CD14-positive monocyte (primary cell): ENCODE measurements at regions not wholly inside any gene's neighbourhood (a gene's known extent, or its start where the extent isn't known, plus 50 kb on each side); places are given as distances from the start of the nearest gene placed in this dataset.

Source experiments
- DNase-seq, 3 donors: peaks; one replicate each; pipeline ENCODE4 v3.0.0-alpha.2; 2011 to 2022
- H2AFZ ChIP-seq: 2 replicates; pipeline ENCODE4 v1.6.0; 2012; ENCODE audit warnings: mild to moderate bottlenecking, low read depth, low read length, inconsistent platforms; ENCODE audit not compliant: insufficient read depth, poor library complexity, severe bottlenecking
- H3K27ac ChIP-seq, 2 donors: 1 replicate in 1 of 2; 2 replicates in 1 of 2; pipeline ENCODE4 v1.5.1; 2012 to 2013; ENCODE audit warnings: low read length in 2 of 2, control low read depth in 1 of 2, inconsistent platforms in 1 of 2, low read depth in 1 of 2, mild to moderate bottlenecking in 1 of 2
- H3K27me3 ChIP-seq, 2 donors: one replicate each; pipeline versions ENCODE4 v1.6.0 to v1.6.1; 2011 to 2013; ENCODE audit warnings: low read length in 2 of 2; ENCODE audit not compliant: control insufficient read depth in 2 of 2, insufficient read depth in 2 of 2
- H3K36me3 ChIP-seq, 2 donors: replicated peaks in 1 of 2; 1 replicate in 1 of 2; 2 replicates in 1 of 2; pipeline versions ENCODE4 v1.5.1 to v1.6.1; 2012 to 2013; ENCODE audit warnings: low read length in 2 of 2, control low read depth in 1 of 2, inconsistent platforms in 1 of 2, mild to moderate bottlenecking in 1 of 2; ENCODE audit not compliant: insufficient read depth in 2 of 2, control insufficient read depth in 1 of 2
- H3K4me1 ChIP-seq, 2 donors: 1 replicate in 1 of 2; 2 replicates in 1 of 2; pipeline versions ENCODE4 v1.5.1 to v1.6.1; 2012 to 2013; ENCODE audit warnings: low read length in 2 of 2, control low read depth in 1 of 2, inconsistent platforms in 1 of 2, mild to moderate bottlenecking in 1 of 2, moderate library complexity in 1 of 2; ENCODE audit not compliant: insufficient read depth in 2 of 2, control insufficient read depth in 1 of 2
- H3K4me2 ChIP-seq: replicated peaks from 2 replicates; pipeline ENCODE3; 2012; ENCODE audit warnings: low read length, moderate library complexity, mild to moderate bottlenecking; ENCODE audit not compliant: poor library complexity, severe bottlenecking; ENCODE audit errors: extremely low read depth
- H3K4me3 ChIP-seq, 3 experiments: fragments of 200-600 bp in 1 of 3; sonication (generic) in 1 of 3; replicated peaks in 1 of 3; 1 replicate in 2 of 3; 2 replicates in 1 of 3; pipeline ENCODE4 v1.5.1; 2011 to 2013; ENCODE audit warnings: low read length in 3 of 3, mild to moderate bottlenecking in 3 of 3, control low read depth in 2 of 3, low read depth in 2 of 3, inconsistent platforms in 1 of 3, moderate library complexity in 1 of 3
- H3K79me2 ChIP-seq: 2 replicates; pipeline ENCODE4 v1.6.0; 2012; ENCODE audit warnings: mild to moderate bottlenecking, control low read depth, inconsistent platforms, low read length, moderate library complexity; ENCODE audit not compliant: insufficient read depth
- H3K9ac ChIP-seq: 2 replicates; pipeline ENCODE4 v1.6.0; 2017; ENCODE audit warnings: low read length, mild to moderate bottlenecking; ENCODE audit not compliant: insufficient read depth, poor library complexity, severe bottlenecking
- H3K9me3 ChIP-seq, 2 donors: replicated peaks in 1 of 2; 1 replicate in 1 of 2; 2 replicates in 1 of 2; pipeline versions ENCODE4 v1.5.1 to v1.6.1; 2012 to 2013; ENCODE audit warnings: low read length in 2 of 2, control low read depth in 1 of 2; ENCODE audit not compliant: control insufficient read depth in 1 of 2, insufficient read depth in 1 of 2
- H4K20me1 ChIP-seq: 2 replicates; pipeline ENCODE4 v1.6.0; 2012; ENCODE audit warnings: mild to moderate bottlenecking, low read length, control low read depth, moderate library complexity; ENCODE audit not compliant: insufficient read depth
- H3K27ac Mint-ChIP-seq, 7 donors: one replicate each; pipeline ENCODE4 v1.8.0; 2020; ENCODE audit warnings: mild to moderate bottlenecking in 7 of 7, mixed read lengths in 7 of 7, moderate library complexity in 6 of 7, inconsistent platforms in 2 of 7
- H3K27me3 Mint-ChIP-seq, 3 donors: one replicate each; pipeline ENCODE4 v1.8.0; 2021 to 2022; ENCODE audit warnings: low read depth in 3 of 3, mild to moderate bottlenecking in 3 of 3, mixed read lengths in 3 of 3, moderate library complexity in 3 of 3, inconsistent platforms in 1 of 3
- H3K36me3 Mint-ChIP-seq, 2 donors: one replicate each; pipeline ENCODE4 v1.8.0; 2020; ENCODE audit warnings: mixed read lengths in 2 of 2, inconsistent platforms in 1 of 2, mild to moderate bottlenecking in 1 of 2
- H3K4me1 Mint-ChIP-seq: one replicate; pipeline ENCODE4 v1.8.0; 2020; ENCODE audit warnings: mild to moderate bottlenecking, mixed read lengths
- H3K4me3 Mint-ChIP-seq, 2 donors: one replicate each; pipeline ENCODE4 v1.8.0; 2020; ENCODE audit warnings: mild to moderate bottlenecking in 2 of 2, mixed read lengths in 2 of 2, moderate library complexity in 1 of 2
- H3K9me3 Mint-ChIP-seq, 7 donors: one replicate each; pipeline ENCODE4 v1.8.0; 2020 to 2022; ENCODE audit warnings: mixed read lengths in 7 of 7, mild to moderate bottlenecking in 6 of 7, moderate library complexity in 6 of 7, inconsistent platforms in 2 of 7
- WGBS: methylation state at CpG from one replicate; pipeline ENCODE4 v1.1.5; 2013; ENCODE audit warnings: missing lambda C conversion rate; ENCODE audit not compliant: insufficient coverage; 5-methylcytosine and 5-hydroxymethylcytosine counted together
- intact Hi-C, 2 donors: fragments of 100-400 bp; cut with micrococcal nuclease; formaldehyde crosslinking; loops; one replicate each; pipeline versions ENCODE4 v1.15.0 to v1.15.1; 2023
- TF ChIP-seq, protein P1 (sequence below): fragments of 200-600 bp; IDR thresholded peaks from one replicate; pipeline ENCODE4 v1.8.0; 2022; ENCODE audit warnings: antibody characterized with exemption, mild to moderate bottlenecking

DNA sequence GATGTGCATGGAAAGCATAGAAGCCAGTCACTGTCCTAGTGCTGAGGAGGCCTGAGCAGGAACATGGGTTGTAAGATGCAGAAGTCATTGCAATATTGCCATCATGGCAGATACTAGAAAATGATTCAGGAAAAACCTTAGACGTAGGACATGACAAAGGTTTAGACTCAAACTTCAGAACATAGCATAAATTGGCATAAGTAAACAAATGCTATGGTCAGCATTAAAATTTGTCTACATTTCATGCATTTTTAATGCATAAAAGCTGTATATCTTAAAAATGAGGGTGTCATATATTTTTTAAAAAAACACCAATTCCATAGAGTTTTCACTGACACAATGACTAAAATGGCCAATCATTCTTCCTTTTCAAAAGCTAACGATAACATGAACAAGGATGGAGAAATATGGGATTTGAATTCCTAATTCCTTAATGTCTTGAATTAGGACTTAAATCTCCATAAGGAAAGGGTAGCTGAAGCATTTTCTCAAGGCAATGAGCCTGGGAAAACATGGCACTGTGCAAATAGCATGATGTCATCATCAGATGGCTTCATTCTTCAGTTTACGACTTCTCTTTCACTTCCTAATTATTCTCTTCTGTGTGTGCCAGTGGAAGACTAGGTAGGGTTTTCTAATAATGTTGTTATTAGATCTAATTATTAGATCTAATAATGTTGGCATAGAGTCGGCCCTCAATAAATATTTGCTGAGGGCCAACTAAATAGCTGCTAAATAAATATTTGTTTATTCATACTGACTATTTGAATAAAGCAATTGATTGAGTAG lies 125.1 kb upstream of the FRG1 start:
- Histone ChIP-seq H3K27ac (no peak overlapping the region), H3K36me3 (no peaks in the 10 kb centered on the region), H2AFZ (no peak overlapping the region), H3K79me2 (no peaks in the 10 kb centered on the region), H3K9ac (no peak overlapping the region), H4K20me1 (no peaks in the 10 kb centered on the region), H3K4me2 (no peak overlapping the region), H3K9me3 (peaks cover 0 to 11% of the 10 kb centered on the region in 2 donors), H3K4me1 (no peaks in the 10 kb centered on the region), H3K27me3 (no peaks in the 10 kb centered on the region), H3K4me3 (no peak overlapping the region)
- Mint-ChIP-seq H3K36me3 (no peaks in the 10 kb centered on the region), H3K27ac (no peak overlapping the region), H3K9me3 (peaks cover 3 to 10% (median 7%) of the 10 kb centered on the region in 7 donors), H3K4me1 (no peaks in the 10 kb centered on the region), H3K4me3 (no peak overlapping the region), H3K27me3 (peaks cover 0 to 7% (median 5%) of the 10 kb centered on the region in 3 donors)
- TF ChIP-seq, protein P1, sequence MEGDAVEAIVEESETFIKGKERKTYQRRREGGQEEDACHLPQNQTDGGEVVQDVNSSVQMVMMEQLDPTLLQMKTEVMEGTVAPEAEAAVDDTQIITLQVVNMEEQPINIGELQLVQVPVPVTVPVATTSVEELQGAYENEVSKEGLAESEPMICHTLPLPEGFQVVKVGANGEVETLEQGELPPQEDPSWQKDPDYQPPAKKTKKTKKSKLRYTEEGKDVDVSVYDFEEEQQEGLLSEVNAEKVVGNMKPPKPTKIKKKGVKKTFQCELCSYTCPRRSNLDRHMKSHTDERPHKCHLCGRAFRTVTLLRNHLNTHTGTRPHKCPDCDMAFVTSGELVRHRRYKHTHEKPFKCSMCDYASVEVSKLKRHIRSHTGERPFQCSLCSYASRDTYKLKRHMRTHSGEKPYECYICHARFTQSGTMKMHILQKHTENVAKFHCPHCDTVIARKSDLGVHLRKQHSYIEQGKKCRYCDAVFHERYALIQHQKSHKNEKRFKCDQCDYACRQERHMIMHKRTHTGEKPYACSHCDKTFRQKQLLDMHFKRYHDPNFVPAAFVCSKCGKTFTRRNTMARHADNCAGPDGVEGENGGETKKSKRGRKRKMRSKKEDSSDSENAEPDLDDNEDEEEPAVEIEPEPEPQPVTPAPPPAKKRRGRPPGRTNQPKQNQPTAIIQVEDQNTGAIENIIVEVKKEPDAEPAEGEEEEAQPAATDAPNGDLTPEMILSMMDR: no peak
- no CpG with 5 or more reads among the region's 4 CpGs for WGBS
- intact Hi-C loops: no loop called here
- DNase-seq: no peak

- intact Hi-C loops: no loop called here
- Mint-ChIP-seq H3K4me3 (no peak overlapping the region), H3K27ac (no peak overlapping the region), H3K9me3 (peaks cover 0 to 5% (median 0%) of the 10 kb centered on the region in 7 donors), H3K4me1 (no peaks in the 10 kb centered on the region), H3K27me3 (peaks cover 0 to 3% (median 2%) of the 10 kb centered on the region in 3 donors), H3K36me3 (no peaks in the 10 kb centered on the region)
- Histone ChIP-seq H4K20me1 (no peaks in the 10 kb centered on the region), H3K79me2 (no peaks in the 10 kb centered on the region), H2AFZ (no peak overlapping the region), H3K27me3 (peaks cover 0 to 2% of the 10 kb centered on the region in 2 donors), H3K4me1 (no peaks in the 10 kb centered on the region), H3K4me2 (no peak overlapping the region), H3K9me3 (no peaks in the 10 kb centered on the region), H3K9ac (no peak overlapping the region), H3K27ac (no peak overlapping the region), H3K4me3 (no peak overlapping the region), H3K36me3 (no peaks in the 10 kb centered on the region)
- DNase-seq: no peak
- 100% methylated on average over 2 of the region's 3 CpGs for WGBS
- TF ChIP-seq, protein P1: no peak
Observed at GRCh38 chr4:189822326-189822725, 118.3 kb upstream of the FRG1 start.
